HL-60 (cell line): ENCODE measurements at regions not wholly inside any gene's neighbourhood (a gene's known extent, or its start where the extent isn't known, plus 50 kb on each side); places are given as distances from the start of the nearest gene placed in this dataset.

Experiments
- DNase-seq, 2 experiments: peaks; one replicate each; pipeline ENCODE4 v3.0.0-alpha.2; 2010 to 2020; ENCODE audit warnings: low read depth in 1 of 2, low spot score in 1 of 2
- H3K27ac ChIP-seq: fragments of 250-450 bp; sonication (Bioruptor Pico); replicated peaks from 2 replicates; pipeline ENCODE4 v1.5.1; 2020; ENCODE audit warnings: mild to moderate bottlenecking, moderate library complexity
- H3K27me3 ChIP-seq: fragments of 250-450 bp; sonication (Bioruptor Pico); 2 replicates; pipeline ENCODE4 v1.5.1; 2021; ENCODE audit warnings: mild to moderate bottlenecking, moderate library complexity; ENCODE audit not compliant: insufficient read depth, poor library complexity, severe bottlenecking
- H3K4me3 ChIP-seq: replicated peaks from 2 replicates; pipeline ENCODE4 v1.5.1; 2011; ENCODE audit warnings: mild to moderate bottlenecking, control low read depth, low read length; ENCODE audit not compliant: insufficient read depth
- CTCF ChIP-seq: IDR thresholded peaks from one replicate; pipeline ENCODE4 v1.5.1; 2011; ENCODE audit warnings: low read length, control low read depth, inconsistent platforms; ENCODE audit not compliant: insufficient read depth
- GABPA ChIP-seq: IDR thresholded peaks from 2 replicates; pipeline ENCODE4 v1.6.1; 2012; ENCODE audit warnings: low read depth
- POLR2AphosphoS5 ChIP-seq: IDR thresholded peaks from 2 replicates; pipeline ENCODE4 v1.6.1; 2012; ENCODE audit warnings: low read depth
- SPI1 ChIP-seq: IDR thresholded peaks from 2 replicates; pipeline ENCODE4 v1.6.1; 2012; ENCODE audit warnings: low read depth, mild to moderate bottlenecking, borderline replicate concordance
- TF ChIP-seq, protein P1 (sequence below): IDR thresholded peaks from 2 replicates; pipeline ENCODE4 v1.6.1; 2012; ENCODE audit warnings: low read depth; ENCODE audit not compliant: insufficient replicate concordance

DNA sequence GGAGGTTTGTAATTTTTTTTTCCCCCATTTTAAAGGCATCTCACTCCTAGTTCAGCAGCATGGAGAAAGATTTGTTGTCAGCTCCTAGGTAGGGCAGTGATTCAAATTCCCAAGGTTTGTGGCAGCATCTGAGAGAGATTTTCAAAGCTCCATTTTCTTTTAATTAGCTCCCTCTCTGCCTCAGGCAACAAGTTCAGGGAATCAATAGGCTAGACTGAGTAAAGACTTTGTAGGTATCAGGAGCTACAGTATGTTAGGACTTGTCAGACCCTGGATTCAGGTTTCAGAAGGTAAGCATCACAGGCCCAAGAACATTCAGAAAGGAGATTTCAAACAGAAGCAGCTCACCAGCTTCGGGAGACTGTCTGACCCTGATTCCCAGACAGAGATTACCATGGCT lies 273.3 kb upstream of the ERBB4 start:
- no peak overlapping the region for H3K27ac ChIP-seq
- peaks cover 6% of the 10 kb centered on the region for H3K27me3 ChIP-seq
- no peak for DNase-seq
- TF ChIP-seq POLR2AphosphoS5 (no peak), SPI1 (no peak), CTCF (no peak), GABPA (no peak)
- TF ChIP-seq, protein P1, sequence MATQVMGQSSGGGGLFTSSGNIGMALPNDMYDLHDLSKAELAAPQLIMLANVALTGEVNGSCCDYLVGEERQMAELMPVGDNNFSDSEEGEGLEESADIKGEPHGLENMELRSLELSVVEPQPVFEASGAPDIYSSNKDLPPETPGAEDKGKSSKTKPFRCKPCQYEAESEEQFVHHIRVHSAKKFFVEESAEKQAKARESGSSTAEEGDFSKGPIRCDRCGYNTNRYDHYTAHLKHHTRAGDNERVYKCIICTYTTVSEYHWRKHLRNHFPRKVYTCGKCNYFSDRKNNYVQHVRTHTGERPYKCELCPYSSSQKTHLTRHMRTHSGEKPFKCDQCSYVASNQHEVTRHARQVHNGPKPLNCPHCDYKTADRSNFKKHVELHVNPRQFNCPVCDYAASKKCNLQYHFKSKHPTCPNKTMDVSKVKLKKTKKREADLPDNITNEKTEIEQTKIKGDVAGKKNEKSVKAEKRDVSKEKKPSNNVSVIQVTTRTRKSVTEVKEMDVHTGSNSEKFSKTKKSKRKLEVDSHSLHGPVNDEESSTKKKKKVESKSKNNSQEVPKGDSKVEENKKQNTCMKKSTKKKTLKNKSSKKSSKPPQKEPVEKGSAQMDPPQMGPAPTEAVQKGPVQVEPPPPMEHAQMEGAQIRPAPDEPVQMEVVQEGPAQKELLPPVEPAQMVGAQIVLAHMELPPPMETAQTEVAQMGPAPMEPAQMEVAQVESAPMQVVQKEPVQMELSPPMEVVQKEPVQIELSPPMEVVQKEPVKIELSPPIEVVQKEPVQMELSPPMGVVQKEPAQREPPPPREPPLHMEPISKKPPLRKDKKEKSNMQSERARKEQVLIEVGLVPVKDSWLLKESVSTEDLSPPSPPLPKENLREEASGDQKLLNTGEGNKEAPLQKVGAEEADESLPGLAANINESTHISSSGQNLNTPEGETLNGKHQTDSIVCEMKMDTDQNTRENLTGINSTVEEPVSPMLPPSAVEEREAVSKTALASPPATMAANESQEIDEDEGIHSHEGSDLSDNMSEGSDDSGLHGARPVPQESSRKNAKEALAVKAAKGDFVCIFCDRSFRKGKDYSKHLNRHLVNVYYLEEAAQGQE: no peak
- no peak overlapping the region for H3K4me3 ChIP-seq

- Histone ChIP-seq H3K27me3 (peaks cover 6% of the 10 kb centered on the region), H3K4me3 (no peak overlapping the region), H3K27ac (no peak overlapping the region)
- no peak for DNase-seq
- TF ChIP-seq, protein P1: no peak
Observed at GRCh38 chr2:212811036-212811805, 272.6 kb upstream of the ERBB4 start.

GRCh38 chr2:212797484-212798205 lies 259.0 kb upstream of the ERBB4 start:
- H3K27ac ChIP-seq: no peak overlapping the region
- no peak for DNase-seq
- no peak for TF ChIP-seq GABPA
- TF ChIP-seq, protein P1: no peak
- TF ChIP-seq CTCF: no peak
- no peak overlapping the region for H3K4me3 ChIP-seq
- H3K27me3 ChIP-seq: no peaks in the 10 kb centered on the region
